Choroid plexus epithelial cell (primary cell): ENCODE measurements at regions not wholly inside any gene's neighbourhood (a gene's known extent, or its start where the extent isn't known, plus 50 kb on each side); places are given as distances from the start of the nearest gene placed in this dataset.

Experiments used
- DNase-seq: peaks from one replicate; pipeline ENCODE4 v3.0.0-alpha.2; 2010; ENCODE audit warnings: low read depth
- H3K4me3 ChIP-seq: 2 replicates; pipeline ENCODE4 v1.5.1; 2011; ENCODE audit warnings: low read depth, mild to moderate bottlenecking, control low read depth, low read length, moderate library complexity
- CTCF ChIP-seq: conservative IDR thresholded peaks from 2 replicates; pipeline ENCODE4 v1.5.1; 2011; ENCODE audit warnings: low read depth, mild to moderate bottlenecking, control low read depth, inconsistent platforms, low read length, moderate library complexity

- no peak overlapping the region for H3K4me3 ChIP-seq
- no peak for DNase-seq
- TF ChIP-seq CTCF = no peak
Observed at GRCh38 chr1:81496349-81496748, 304.4 kb upstream of the ADGRL2 start.

GRCh38 chr1:81493102-81493869, 307.4 kb upstream of the ADGRL2 start:
- TF ChIP-seq CTCF = no peak
- no peak for DNase-seq

GRCh38 chr1:81492628-81493027, 308.1 kb upstream of the ADGRL2 start:
- no peak overlapping the region for H3K4me3 ChIP-seq
- DNase-seq = no peak
- no peak for TF ChIP-seq CTCF

More at GRCh38 chr1:81493102-81493869, 307.4 kb upstream of the ADGRL2 start:
- no peak overlapping the region for H3K4me3 ChIP-seq

GRCh38 chr1:81490614-81491013, 310.1 kb upstream of the ADGRL2 start:
- DNase-seq = no peak
- no peak for TF ChIP-seq CTCF
- H3K4me3 ChIP-seq = no peak overlapping the region

- no peak overlapping the region for H3K4me3 ChIP-seq
- DNase-seq = no peak
- no peak for TF ChIP-seq CTCF
Observed at GRCh38 chr1:81489372-81489934, 311.3 kb upstream of the ADGRL2 start.

GRCh38 chr1:81484284-81484683, 316.4 kb upstream of the ADGRL2 start:
- DNase-seq = no peak
- H3K4me3 ChIP-seq = no peak overlapping the region
- no peak for TF ChIP-seq CTCF

GRCh38 chr1:81478219-81478618, 322.5 kb upstream of the ADGRL2 start:
- TF ChIP-seq CTCF = no peak
- no peak for DNase-seq
- no peak overlapping the region for H3K4me3 ChIP-seq
